Glutamatergic neuron (in vitro differentiated cells): ENCODE measurements at regions not wholly inside any gene's neighbourhood (a gene's known extent, or its start where the extent isn't known, plus 50 kb on each side); places are given as distances from the start of the nearest gene placed in this dataset.

Experiments used
- DNase-seq: peaks from one replicate; pipeline ENCODE4 v3.0.0; 2022
- H3K27ac Mint-ChIP-seq: one replicate; pipeline ENCODE4 v1.8.0; 2020; ENCODE audit warnings: mild to moderate bottlenecking, mixed read lengths, inconsistent platforms; ENCODE audit not compliant: unreplicated experiment
- H3K27me3 Mint-ChIP-seq: one replicate; pipeline ENCODE4 v1.8.0; 2020; ENCODE audit warnings: mild to moderate bottlenecking, moderate library complexity, mixed read lengths, inconsistent platforms; ENCODE audit not compliant: unreplicated experiment
- H3K36me3 Mint-ChIP-seq: one replicate; pipeline ENCODE4 v1.8.0; 2020; ENCODE audit warnings: mild to moderate bottlenecking, mixed read lengths, inconsistent platforms; ENCODE audit not compliant: unreplicated experiment
- H3K4me1 Mint-ChIP-seq: one replicate; pipeline ENCODE4 v1.8.0; 2020; ENCODE audit warnings: mild to moderate bottlenecking, low read depth, mixed read lengths, inconsistent platforms; ENCODE audit not compliant: unreplicated experiment
- H3K4me3 Mint-ChIP-seq: one replicate; pipeline ENCODE4 v1.8.0; 2020; ENCODE audit warnings: mild to moderate bottlenecking, mixed read lengths, inconsistent platforms; ENCODE audit not compliant: unreplicated experiment
- H3K9me3 Mint-ChIP-seq: one replicate; pipeline ENCODE4 v1.8.0; 2020; ENCODE audit warnings: mild to moderate bottlenecking, moderate library complexity, mixed read lengths, inconsistent platforms; ENCODE audit not compliant: unreplicated experiment
- TF ChIP-seq, protein P1 (sequence below): fragments of 200-600 bp; sonication (generic); IDR thresholded peaks from one replicate; pipeline ENCODE4 v1.5.0; 2021; ENCODE audit not compliant: partially characterized antibody, unreplicated experiment

- Mint-ChIP-seq H3K36me3 (no peaks in the 10 kb centered on the region), H3K4me3 (no peak overlapping the region), H3K27ac (no peak overlapping the region), H3K27me3 (no peaks in the 10 kb centered on the region), H3K9me3 (no peaks in the 10 kb centered on the region), H3K4me1 (no peaks in the 10 kb centered on the region)
- DNase-seq, result no peak
- TF ChIP-seq, protein P1, sequence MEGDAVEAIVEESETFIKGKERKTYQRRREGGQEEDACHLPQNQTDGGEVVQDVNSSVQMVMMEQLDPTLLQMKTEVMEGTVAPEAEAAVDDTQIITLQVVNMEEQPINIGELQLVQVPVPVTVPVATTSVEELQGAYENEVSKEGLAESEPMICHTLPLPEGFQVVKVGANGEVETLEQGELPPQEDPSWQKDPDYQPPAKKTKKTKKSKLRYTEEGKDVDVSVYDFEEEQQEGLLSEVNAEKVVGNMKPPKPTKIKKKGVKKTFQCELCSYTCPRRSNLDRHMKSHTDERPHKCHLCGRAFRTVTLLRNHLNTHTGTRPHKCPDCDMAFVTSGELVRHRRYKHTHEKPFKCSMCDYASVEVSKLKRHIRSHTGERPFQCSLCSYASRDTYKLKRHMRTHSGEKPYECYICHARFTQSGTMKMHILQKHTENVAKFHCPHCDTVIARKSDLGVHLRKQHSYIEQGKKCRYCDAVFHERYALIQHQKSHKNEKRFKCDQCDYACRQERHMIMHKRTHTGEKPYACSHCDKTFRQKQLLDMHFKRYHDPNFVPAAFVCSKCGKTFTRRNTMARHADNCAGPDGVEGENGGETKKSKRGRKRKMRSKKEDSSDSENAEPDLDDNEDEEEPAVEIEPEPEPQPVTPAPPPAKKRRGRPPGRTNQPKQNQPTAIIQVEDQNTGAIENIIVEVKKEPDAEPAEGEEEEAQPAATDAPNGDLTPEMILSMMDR, result no peak
Measured at GRCh38 chr3:81154611-81155143, 606.8 kb downstream of the GBE1 start.

- Mint-ChIP-seq H3K4me3 (no peak overlapping the region), H3K27ac (no peak overlapping the region), H3K36me3 (no peaks in the 10 kb centered on the region), H3K9me3 (no peaks in the 10 kb centered on the region), H3K4me1 (no peaks in the 10 kb centered on the region), H3K27me3 (no peaks in the 10 kb centered on the region)
- TF ChIP-seq, protein P1, result no peak
- DNase-seq, result no peak
Measured at GRCh38 chr3:81152156-81152555, 609.3 kb downstream of the GBE1 start.

- no peak overlapping the region for H3K27ac Mint-ChIP-seq
- no peaks in the 10 kb centered on the region for H3K36me3 Mint-ChIP-seq
- no peaks in the 10 kb centered on the region for H3K4me1 Mint-ChIP-seq
- no peak overlapping the region for H3K4me3 Mint-ChIP-seq
- no peaks in the 10 kb centered on the region for H3K9me3 Mint-ChIP-seq
- no peak for DNase-seq
- no peaks in the 10 kb centered on the region for H3K27me3 Mint-ChIP-seq
- TF ChIP-seq, protein P1, result no peak
Measured at GRCh38 chr3:81132995-81133394, 628.5 kb downstream of the GBE1 start.

- no peaks in the 10 kb centered on the region for H3K27me3 Mint-ChIP-seq
- H3K4me1 Mint-ChIP-seq, result no peaks in the 10 kb centered on the region
- TF ChIP-seq, protein P1, result no peak
- no peak overlapping the region for H3K4me3 Mint-ChIP-seq
- no peaks in the 10 kb centered on the region for H3K36me3 Mint-ChIP-seq
- H3K9me3 Mint-ChIP-seq, result no peaks in the 10 kb centered on the region
- DNase-seq, result no peak
- H3K27ac Mint-ChIP-seq, result no peak overlapping the region
Measured at GRCh38 chr3:81105789-81106488, 655.5 kb downstream of the GBE1 start.

- no peak for DNase-seq
- Mint-ChIP-seq H3K27me3 (no peaks in the 10 kb centered on the region), H3K36me3 (no peaks in the 10 kb centered on the region), H3K27ac (no peak overlapping the region), H3K4me1 (no peaks in the 10 kb centered on the region), H3K9me3 (no peaks in the 10 kb centered on the region), H3K4me3 (no peak overlapping the region)
- TF ChIP-seq, protein P1, result no peak
Measured at GRCh38 chr3:81105206-81105605, 656.2 kb downstream of the GBE1 start.
